LNCaP clone FGC (cell line): ENCODE measurements at regions not wholly inside any gene's neighbourhood (a gene's known extent, or its start where the extent isn't known, plus 50 kb on each side); places are given as distances from the start of the nearest gene placed in this dataset.

ENCODE experiments used
- DNase-seq: peaks from one replicate; pipeline ENCODE4 v3.0.0-alpha.2; 2011; ENCODE audit warnings: low read depth
- H3K4me3 ChIP-seq: 2 replicates; pipeline ENCODE4 v1.5.1; 2011; ENCODE audit warnings: mild to moderate bottlenecking, low read depth, low read length, control low read depth
- TF ChIP-seq, protein P1 (sequence below): IDR thresholded peaks from 2 replicates; pipeline ENCODE4 v1.5.1; 2012; ENCODE audit warnings: mild to moderate bottlenecking; ENCODE audit not compliant: control insufficient read depth, insufficient read depth; ENCODE audit errors: extremely low read depth

GRCh38 chr3:72663429-72663828 lies 184.8 kb downstream of the SHQ1 start:
- no peak overlapping the region for H3K4me3 ChIP-seq
- TF ChIP-seq, protein P1, sequence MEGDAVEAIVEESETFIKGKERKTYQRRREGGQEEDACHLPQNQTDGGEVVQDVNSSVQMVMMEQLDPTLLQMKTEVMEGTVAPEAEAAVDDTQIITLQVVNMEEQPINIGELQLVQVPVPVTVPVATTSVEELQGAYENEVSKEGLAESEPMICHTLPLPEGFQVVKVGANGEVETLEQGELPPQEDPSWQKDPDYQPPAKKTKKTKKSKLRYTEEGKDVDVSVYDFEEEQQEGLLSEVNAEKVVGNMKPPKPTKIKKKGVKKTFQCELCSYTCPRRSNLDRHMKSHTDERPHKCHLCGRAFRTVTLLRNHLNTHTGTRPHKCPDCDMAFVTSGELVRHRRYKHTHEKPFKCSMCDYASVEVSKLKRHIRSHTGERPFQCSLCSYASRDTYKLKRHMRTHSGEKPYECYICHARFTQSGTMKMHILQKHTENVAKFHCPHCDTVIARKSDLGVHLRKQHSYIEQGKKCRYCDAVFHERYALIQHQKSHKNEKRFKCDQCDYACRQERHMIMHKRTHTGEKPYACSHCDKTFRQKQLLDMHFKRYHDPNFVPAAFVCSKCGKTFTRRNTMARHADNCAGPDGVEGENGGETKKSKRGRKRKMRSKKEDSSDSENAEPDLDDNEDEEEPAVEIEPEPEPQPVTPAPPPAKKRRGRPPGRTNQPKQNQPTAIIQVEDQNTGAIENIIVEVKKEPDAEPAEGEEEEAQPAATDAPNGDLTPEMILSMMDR = no peak
- DNase-seq = no peak

DNA sequence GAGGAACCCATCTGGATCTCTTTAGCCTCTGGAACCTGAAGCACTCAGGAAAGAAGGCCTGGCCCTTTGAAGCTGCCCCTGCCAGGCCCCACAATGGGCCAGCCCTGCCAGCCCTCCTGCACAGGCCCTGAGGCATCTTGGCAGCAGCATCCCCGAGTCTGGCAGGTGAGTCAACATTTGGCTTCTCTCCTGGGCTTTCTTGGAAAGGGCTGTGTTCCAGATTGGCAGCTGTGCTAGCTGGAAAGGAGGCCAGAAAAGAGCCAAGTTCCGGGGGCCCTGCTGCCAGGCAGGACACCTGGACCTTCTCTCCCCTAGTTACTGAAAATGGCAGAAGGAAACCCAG lies 187.2 kb downstream of the SHQ1 start:
- peak; percentile 91 for DNase-seq
- H3K4me3 ChIP-seq = no peak overlapping the region
- TF ChIP-seq, protein P1 = no peak

DNA sequence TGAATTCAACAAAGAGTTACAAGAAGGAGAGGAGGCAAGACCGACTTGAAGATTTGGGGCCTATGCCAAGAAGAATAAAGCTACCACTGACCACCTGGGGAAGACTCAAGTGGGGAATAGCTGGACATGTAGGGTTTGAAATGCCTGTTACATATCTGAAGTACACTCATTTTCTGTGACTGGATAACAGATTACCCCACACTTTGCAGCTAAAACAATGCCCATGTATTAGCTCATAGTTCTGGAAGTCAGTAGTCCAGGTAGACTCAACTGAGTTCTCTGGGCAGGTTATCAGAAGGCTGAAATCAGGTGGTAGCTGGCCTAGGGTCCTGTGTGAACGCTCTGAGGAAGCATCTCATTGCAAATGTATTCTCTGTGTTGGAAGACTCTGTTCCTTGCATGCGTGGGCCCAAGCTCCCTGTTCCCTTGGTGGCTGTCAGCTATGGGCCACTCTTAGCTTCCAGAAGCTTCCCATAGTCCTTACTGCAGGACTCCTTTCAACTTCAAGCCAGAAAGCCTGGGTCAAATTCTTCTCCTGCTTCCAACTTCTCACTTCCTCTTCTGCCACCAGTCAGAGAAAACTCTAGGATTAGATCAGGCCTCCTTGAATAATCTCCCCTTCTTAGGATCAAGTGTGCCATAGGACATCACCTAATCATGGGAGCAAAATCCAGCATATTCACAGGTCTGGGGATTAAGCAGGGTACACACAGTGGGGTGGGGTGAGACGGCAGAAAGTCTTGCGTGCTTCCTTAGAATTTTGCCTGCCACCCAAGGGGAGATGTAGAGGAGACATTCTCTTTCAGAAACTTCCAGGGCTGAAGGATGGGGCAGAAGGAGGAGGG lies 187.8 kb downstream of the SHQ1 start:
- TF ChIP-seq, protein P1 = no peak
- no peak for DNase-seq
- H3K4me3 ChIP-seq = no peak overlapping the region

GRCh38 chr3:72659596-72659995 lies 188.6 kb downstream of the SHQ1 start:
- no peak overlapping the region for H3K4me3 ChIP-seq
- no peak for DNase-seq
- TF ChIP-seq, protein P1 = no peak

DNA sequence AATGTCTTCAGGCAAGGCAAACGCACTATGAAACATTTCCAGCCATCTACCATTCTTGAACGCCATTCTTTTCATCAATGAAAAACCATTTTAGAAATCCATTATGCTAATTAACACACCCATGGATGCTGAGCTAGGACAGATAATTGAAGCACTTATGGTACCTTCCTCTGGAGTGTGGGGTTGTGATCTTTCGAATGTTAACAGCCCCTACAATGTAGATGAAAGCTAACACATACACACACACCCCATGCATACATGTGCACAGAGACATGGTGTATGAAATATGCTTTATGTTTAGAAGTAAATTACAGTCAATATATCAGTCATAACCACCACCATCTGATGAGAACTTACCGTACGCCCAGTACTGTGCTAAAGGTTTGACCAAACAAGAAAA lies 189.1 kb downstream of the SHQ1 start:
- no peak for DNase-seq
- TF ChIP-seq, protein P1 = no peak
- H3K4me3 ChIP-seq = no peak overlapping the region

DNA sequence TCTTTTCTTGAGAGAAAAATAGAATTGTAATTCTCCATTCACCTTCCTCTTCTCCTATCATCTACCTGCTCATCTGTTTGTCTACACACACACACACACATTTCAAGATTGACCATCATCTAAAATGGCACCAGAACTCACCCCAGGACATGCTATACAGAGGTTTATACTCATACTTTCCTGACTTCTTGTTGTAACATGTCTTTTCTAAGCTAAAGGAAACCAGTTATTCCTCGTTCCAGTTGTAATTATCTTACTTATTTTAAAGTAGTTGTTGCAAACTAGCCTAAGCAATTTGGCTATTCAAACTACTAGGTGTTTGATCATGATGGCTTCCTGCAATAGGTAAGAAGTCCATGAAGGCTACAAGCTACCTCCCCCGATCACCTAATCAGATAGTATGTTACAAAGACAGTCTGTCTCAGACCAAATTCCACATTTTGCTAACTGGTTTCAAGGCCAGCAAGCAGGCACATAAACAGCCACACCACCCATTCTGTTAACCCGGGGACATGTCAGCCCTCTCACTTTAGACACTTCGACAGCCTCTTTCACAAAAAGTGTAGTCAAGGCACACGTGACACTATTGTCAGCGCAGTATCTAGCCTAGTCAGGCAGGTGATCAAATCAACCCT lies 189.7 kb downstream of the SHQ1 start:
- H3K4me3 ChIP-seq = no peak overlapping the region
- no peak for DNase-seq
- TF ChIP-seq, protein P1 = no peak
